NCI-H2196 treated with DMSO at 0.1 percent for 48 hours (cell line): ENCODE measurements at regions not wholly inside any gene's neighbourhood (a gene's known extent, or its start where the extent isn't known, plus 50 kb on each side); places are given as distances from the start of the nearest gene placed in this dataset.
"Not testable (repeated sequence)": the region's sequence is repeated elsewhere in the genome, so short reads cannot be mapped to it uniquely, and the experiment has no call there.

Source experiments
- DNase-seq: peaks from one replicate; lab custom pipeline; 2025; ENCODE audit not compliant: unreplicated experiment; lab: John Stamatoyannopoulos, UW

- DNase-seq, result not testable (repeated sequence)
Measured at GRCh38 chr2:123804126-123804525, 221.0 kb upstream of the CNTNAP5 start.

GRCh38 chr2:123805746-123806145, 219.3 kb upstream of the CNTNAP5 start:
- DNase-seq, result not testable (repeated sequence)

GRCh38 chr2:123808243-123808642, 216.8 kb upstream of the CNTNAP5 start:
- DNase-seq, result no peak

- DNase-seq, result no peak
Measured at GRCh38 chr2:123811846-123812245, 213.2 kb upstream of the CNTNAP5 start.

GRCh38 chr2:123816203-123816602, 208.9 kb upstream of the CNTNAP5 start:
- no peak for DNase-seq

- no peak for DNase-seq
Measured at GRCh38 chr2:123816928-123817327, 208.2 kb upstream of the CNTNAP5 start.

GRCh38 chr2:123826729-123827271, 198.3 kb upstream of the CNTNAP5 start:
- DNase-seq, result no peak

GRCh38 chr2:123839326-123839725, 185.8 kb upstream of the CNTNAP5 start:
- no peak for DNase-seq

- DNase-seq, result no peak
Measured at GRCh38 chr2:123840016-123840415, 185.1 kb upstream of the CNTNAP5 start.

GRCh38 chr2:123840574-123840973, 184.5 kb upstream of the CNTNAP5 start:
- no peak for DNase-seq

- no peak for DNase-seq
Measured at GRCh38 chr2:123851281-123851680, 173.8 kb upstream of the CNTNAP5 start.

GRCh38 chr2:123853161-123853560, 171.9 kb upstream of the CNTNAP5 start:
- DNase-seq, result no peak

GRCh38 chr2:123859031-123859430, 166.1 kb upstream of the CNTNAP5 start:
- not testable (repeated sequence) for DNase-seq

GRCh38 chr2:123864416-123864815, 160.7 kb upstream of the CNTNAP5 start:
- DNase-seq, result no peak

- DNase-seq, result no peak
Measured at GRCh38 chr2:123870206-123870880, 154.7 kb upstream of the CNTNAP5 start.

- DNase-seq, result no peak
Measured at GRCh38 chr2:123870881-123871276, 154.2 kb upstream of the CNTNAP5 start.

GRCh38 chr2:123890148-123890547, 134.9 kb upstream of the CNTNAP5 start:
- DNase-seq, result no peak

- no peak for DNase-seq
Measured at GRCh38 chr2:123894167-123894566, 130.9 kb upstream of the CNTNAP5 start.

- no peak for DNase-seq
Measured at GRCh38 chr2:123895651-123896050, 129.4 kb upstream of the CNTNAP5 start.

- DNase-seq, result no peak
Measured at GRCh38 chr2:123901256-123901655, 123.8 kb upstream of the CNTNAP5 start.

- DNase-seq, result no peak
Measured at GRCh38 chr2:123906361-123906760, 118.7 kb upstream of the CNTNAP5 start.

GRCh38 chr2:123908522-123908921, 116.6 kb upstream of the CNTNAP5 start:
- DNase-seq, result no peak

- DNase-seq, result no peak
Measured at GRCh38 chr2:123912171-123912570, 112.9 kb upstream of the CNTNAP5 start.
